ENCODE measurements at regions not wholly inside any gene's neighbourhood (a gene's known extent, or its start where the extent isn't known, plus 50 kb on each side); places are given as distances from the start of the nearest gene placed in this dataset.

DNA sequence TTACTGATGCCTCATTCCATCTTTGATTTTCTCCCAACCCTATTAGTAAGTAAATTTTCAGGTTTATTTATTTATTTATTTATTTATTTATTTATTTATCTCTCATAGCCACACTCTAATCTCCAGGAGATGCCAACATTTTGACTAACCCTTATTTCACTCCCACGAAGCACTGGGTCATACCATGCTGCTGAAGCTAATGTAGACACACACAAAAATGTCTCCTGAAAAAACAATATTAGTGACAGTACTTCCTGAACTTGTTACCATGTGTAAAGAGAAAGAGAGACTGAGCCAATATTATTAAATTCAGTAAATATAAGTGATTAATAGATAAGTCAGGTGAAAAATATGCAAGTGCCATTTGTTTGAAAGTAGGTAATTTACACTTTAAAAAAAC lies 402.7 kb downstream of the C4orf33 start:
- H3K4me1 ChIP-seq, result no peaks in the 10 kb centered on the region
- H3K27ac ChIP-seq, result no peak overlapping the region
- H3K36me3 ChIP-seq, result no peaks in the 10 kb centered on the region
- H3K9me3 ChIP-seq, result no peaks in the 10 kb centered on the region
- H3K4me3 ChIP-seq, result no peak overlapping the region
- H3K27me3 ChIP-seq, result no peaks in the 10 kb centered on the region
- 55 to 57% methylated on average over 1 of the region's 1 CpG for WGBS, 2 donors
- intact Hi-C loops (cut with DNase I), result no loop called here
- TF ChIP-seq, protein P1, sequence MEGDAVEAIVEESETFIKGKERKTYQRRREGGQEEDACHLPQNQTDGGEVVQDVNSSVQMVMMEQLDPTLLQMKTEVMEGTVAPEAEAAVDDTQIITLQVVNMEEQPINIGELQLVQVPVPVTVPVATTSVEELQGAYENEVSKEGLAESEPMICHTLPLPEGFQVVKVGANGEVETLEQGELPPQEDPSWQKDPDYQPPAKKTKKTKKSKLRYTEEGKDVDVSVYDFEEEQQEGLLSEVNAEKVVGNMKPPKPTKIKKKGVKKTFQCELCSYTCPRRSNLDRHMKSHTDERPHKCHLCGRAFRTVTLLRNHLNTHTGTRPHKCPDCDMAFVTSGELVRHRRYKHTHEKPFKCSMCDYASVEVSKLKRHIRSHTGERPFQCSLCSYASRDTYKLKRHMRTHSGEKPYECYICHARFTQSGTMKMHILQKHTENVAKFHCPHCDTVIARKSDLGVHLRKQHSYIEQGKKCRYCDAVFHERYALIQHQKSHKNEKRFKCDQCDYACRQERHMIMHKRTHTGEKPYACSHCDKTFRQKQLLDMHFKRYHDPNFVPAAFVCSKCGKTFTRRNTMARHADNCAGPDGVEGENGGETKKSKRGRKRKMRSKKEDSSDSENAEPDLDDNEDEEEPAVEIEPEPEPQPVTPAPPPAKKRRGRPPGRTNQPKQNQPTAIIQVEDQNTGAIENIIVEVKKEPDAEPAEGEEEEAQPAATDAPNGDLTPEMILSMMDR (IDR thresholded peaks at IDR 0.05), result no peak
- no peak for TF ChIP-seq POLR2A (IDR thresholded peaks at IDR 0.05)
- DNase-seq, result no peak

DNA sequence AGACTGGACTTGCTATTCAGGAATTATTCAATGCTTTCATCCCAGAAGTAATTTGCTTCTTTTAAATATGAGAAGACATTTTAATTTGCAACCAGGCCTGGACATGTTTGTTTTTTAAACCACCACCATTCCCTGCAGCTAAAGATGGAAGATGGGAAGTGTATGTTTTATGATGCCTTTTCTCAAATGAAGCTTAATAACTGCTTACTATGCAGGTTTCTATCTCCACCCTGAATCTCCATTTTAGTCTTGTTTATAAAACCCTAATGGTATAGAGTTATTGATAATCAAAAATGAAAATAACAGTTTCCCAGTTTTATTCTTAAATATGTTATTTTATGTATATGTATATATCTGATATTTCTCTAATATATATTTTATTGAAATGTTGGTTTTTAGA lies 418.9 kb downstream of the C4orf33 start:
- Histone ChIP-seq H3K9me3 (peaks cover 0 to 5% (median 0%) of the 10 kb centered on the region in 3 donors), H3K4me1 (no peaks in the 10 kb centered on the region), H3K27me3 (no peaks in the 10 kb centered on the region), H3K4me3 (no peak overlapping the region), H3K36me3 (no peaks in the 10 kb centered on the region), H3K27ac (no peak overlapping the region)
- intact Hi-C loops (cut with DNase I), result no loop called here
- TF ChIP-seq, protein P1 (IDR thresholded peaks at IDR 0.05), result no peak
- TF ChIP-seq POLR2A (IDR thresholded peaks at IDR 0.05), result no peak
- DNase-seq, result no peak

DNA sequence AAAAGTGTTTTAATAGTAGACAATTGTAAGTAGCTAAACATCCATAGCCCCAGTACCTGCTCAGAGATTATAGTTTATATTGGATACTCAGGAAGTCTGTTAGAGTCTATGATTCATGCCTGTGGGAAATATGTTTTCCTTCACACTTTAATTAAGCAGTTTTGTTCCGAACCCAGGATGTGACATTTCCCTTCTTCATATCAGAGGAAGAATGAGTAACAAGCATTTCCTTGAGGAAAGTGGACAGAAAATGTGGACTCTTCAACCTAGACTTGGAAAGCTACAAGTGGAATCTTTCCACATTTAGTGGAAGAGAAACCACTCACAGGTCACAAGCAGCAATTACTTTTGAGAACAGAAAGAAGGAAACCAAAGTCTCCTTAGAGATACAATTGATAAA lies 419.4 kb downstream of the C4orf33 start:
- TF ChIP-seq, protein P1 (IDR thresholded peaks at IDR 0.05), result no peak
- no peak for TF ChIP-seq POLR2A (IDR thresholded peaks at IDR 0.05)
- 50 to 81% methylated on average over 1 of the region's 1 CpG for WGBS, 2 donors
- Histone ChIP-seq H3K4me3 (no peak overlapping the region), H3K27me3 (no peaks in the 10 kb centered on the region), H3K27ac (no peak overlapping the region), H3K4me1 (no peaks in the 10 kb centered on the region), H3K36me3 (no peaks in the 10 kb centered on the region), H3K9me3 (peaks cover 0 to 5% (median 0%) of the 10 kb centered on the region in 3 donors)
- DNase-seq, result no peak
- intact Hi-C loops (cut with DNase I), result no loop called here

DNA sequence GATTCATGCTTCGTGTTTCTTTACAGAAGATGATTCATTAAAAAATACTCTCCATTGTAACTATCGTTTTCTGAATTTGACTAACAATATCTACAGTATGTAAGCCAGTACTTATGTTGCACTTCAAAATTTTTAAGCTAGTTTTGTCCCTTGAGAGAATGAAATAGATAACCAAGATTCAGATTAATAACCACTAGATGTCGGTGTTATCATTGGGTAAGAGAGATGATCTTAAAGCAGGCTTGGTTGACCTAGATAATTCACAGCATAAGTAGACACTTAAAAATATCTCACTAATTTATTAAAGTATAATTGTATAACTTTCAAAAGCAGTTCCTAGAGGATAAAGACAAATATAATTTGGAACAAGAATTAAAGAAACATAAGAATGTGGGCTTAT lies 430.9 kb downstream of the C4orf33 start:
- Histone ChIP-seq H3K4me3 (no peak overlapping the region), H3K4me1 (no peaks in the 10 kb centered on the region), H3K27me3 (no peaks in the 10 kb centered on the region), H3K27ac (no peak overlapping the region), H3K36me3 (no peaks in the 10 kb centered on the region), H3K9me3 (no peaks in the 10 kb centered on the region)
- no peak for DNase-seq
- intact Hi-C loops (cut with DNase I), result no loop called here
- 57% methylated on average over 3 of the region's 3 CpGs for WGBS, 2 donors
- TF ChIP-seq, protein P1 (IDR thresholded peaks at IDR 0.05), result no peak
- no peak for TF ChIP-seq POLR2A (IDR thresholded peaks at IDR 0.05)

DNA sequence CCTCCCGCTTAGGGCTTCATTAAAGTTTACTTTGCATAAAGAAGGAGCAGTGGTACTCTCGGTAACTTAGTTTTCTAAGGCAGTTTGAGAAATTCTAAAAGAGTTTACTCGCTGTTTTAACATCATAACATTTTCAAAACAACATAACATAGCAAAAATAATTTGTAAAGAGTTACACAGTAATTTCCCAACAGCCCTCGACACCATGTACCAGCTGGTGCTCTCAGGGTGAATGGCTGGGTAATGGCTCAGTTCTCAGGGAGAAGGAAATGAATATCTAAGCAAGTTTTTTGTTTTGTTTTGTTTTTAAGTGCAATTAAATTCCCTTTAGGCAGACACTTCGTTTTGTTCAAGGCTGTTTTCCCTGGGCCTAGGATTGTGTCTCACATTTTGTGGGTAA lies 435.3 kb downstream of the C4orf33 start:
- H3K4me1 ChIP-seq, result no peaks in the 10 kb centered on the region
- 58 to 62% methylated on average over 5 of the region's 5 CpGs for WGBS, 2 donors
- intact Hi-C loops (cut with DNase I), result no loop called here
- H3K4me3 ChIP-seq, result no peak overlapping the region
- TF ChIP-seq, protein P1 (IDR thresholded peaks at IDR 0.05), result no peak
- TF ChIP-seq POLR2A (IDR thresholded peaks at IDR 0.05), result no peak
- no peaks in the 10 kb centered on the region for H3K36me3 ChIP-seq
- DNase-seq, result no peak
- H3K27ac ChIP-seq, result no peak overlapping the region
- H3K9me3 ChIP-seq, result no peaks in the 10 kb centered on the region
- H3K27me3 ChIP-seq, result no peaks in the 10 kb centered on the region
